ENCODE measurements at regions not wholly inside any gene's neighbourhood (a gene's known extent, or its start where the extent isn't known, plus 50 kb on each side); places are given as distances from the start of the nearest gene placed in this dataset.

DNA sequence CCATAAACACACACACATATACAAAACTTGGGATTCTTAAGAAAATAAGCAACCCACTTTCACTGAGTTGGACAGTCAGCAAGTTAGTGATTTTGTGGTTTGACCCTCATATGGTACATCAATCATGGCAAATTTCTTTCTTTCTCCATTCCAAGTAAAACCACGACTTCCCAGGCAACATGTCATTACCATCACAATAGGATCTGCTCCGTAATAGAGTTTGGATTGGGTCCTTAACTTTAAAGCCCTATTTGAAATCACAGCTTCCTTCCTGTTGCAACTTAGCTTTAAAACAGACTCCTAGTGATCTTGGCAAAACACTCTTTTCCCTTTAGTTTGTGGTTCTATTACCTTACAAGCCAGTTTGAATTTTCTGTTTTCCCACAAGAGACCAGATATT is 483.6 kb downstream of the INHBA start:
- DNase-seq, result no peak
- Mint-ChIP-seq H3K4me1 (no peaks in the 10 kb centered on the region), H3K27me3 (peaks cover 15% of the 10 kb centered on the region), H3K27ac (no peak overlapping the region), H3K9me3 (ENCODE audit: insufficient read depth) (no peaks in the 10 kb centered on the region), H3K4me3 (no peak overlapping the region)
- TF ChIP-seq EZH2 (IDR thresholded peaks at IDR 0.05; ENCODE audit: borderline replicate concordance, insufficient read depth, low read depth, low read length, poor library complexity, severe bottlenecking), result no peak
- TF ChIP-seq, protein P1, sequence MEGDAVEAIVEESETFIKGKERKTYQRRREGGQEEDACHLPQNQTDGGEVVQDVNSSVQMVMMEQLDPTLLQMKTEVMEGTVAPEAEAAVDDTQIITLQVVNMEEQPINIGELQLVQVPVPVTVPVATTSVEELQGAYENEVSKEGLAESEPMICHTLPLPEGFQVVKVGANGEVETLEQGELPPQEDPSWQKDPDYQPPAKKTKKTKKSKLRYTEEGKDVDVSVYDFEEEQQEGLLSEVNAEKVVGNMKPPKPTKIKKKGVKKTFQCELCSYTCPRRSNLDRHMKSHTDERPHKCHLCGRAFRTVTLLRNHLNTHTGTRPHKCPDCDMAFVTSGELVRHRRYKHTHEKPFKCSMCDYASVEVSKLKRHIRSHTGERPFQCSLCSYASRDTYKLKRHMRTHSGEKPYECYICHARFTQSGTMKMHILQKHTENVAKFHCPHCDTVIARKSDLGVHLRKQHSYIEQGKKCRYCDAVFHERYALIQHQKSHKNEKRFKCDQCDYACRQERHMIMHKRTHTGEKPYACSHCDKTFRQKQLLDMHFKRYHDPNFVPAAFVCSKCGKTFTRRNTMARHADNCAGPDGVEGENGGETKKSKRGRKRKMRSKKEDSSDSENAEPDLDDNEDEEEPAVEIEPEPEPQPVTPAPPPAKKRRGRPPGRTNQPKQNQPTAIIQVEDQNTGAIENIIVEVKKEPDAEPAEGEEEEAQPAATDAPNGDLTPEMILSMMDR (IDR thresholded peaks at IDR 0.05), result no peak
- Histone ChIP-seq H3K4me1 (ENCODE audit: control insufficient read depth in 2 of 2, insufficient read depth in 2 of 2, low read length in 2 of 2) (no peaks in the 10 kb centered on the region), H3K27me3 (replicated peaks in 1 of 4; ENCODE audit: control extremely low read depth in 1 of 4, control insufficient read depth in 3 of 4, insufficient read depth in 4 of 4, low read length in 3 of 4) (peaks cover 0 to 3% (median 0%) of the 10 kb centered on the region in 4 experiments), H3K9ac (ENCODE audit: low read length) (no peak overlapping the region), H4K20me1 (ENCODE audit: control insufficient read depth, insufficient read depth, low read length, poor library complexity, severe bottlenecking) (no peaks in the 10 kb centered on the region), H3K79me2 (ENCODE audit: control insufficient read depth, insufficient read depth, low read length) (no peaks in the 10 kb centered on the region), H3K27ac (ENCODE audit: low read length in 2 of 2) (no peak overlapping the region), H3K4me3 (ENCODE audit: control extremely low read depth in 1 of 5, extremely low read depth in 1 of 5, insufficient read depth in 1 of 5, low read depth in 2 of 5, low read length in 4 of 5) (no peak overlapping the region), H2AFZ (ENCODE audit: insufficient read depth, low read depth, low read length, poor library complexity, severe bottlenecking) (no peak overlapping the region), H3K9me3 (ENCODE audit: control extremely low read depth in 1 of 3, control insufficient read depth in 2 of 3, insufficient read depth in 1 of 3, low read length in 2 of 3) (no peaks in the 10 kb centered on the region), H3K4me2 (replicated peaks; ENCODE audit: low read depth, low read length, poor library complexity, severe bottlenecking) (no peak overlapping the region), H3K36me3 (replicated peaks in 1 of 2; ENCODE audit: control extremely low read depth in 1 of 2, control insufficient read depth in 1 of 2, extremely low read depth in 1 of 2, insufficient read depth in 2 of 2, low read length in 1 of 2) (no peaks in the 10 kb centered on the region)
- POLR2A ChIA-PET, result no interaction called here
- CTCF ChIA-PET, result no interaction called here
- no peak for ATAC-seq (ENCODE audit: low read depth)
- no CpG with 5 or more reads among the region's 2 CpGs for WGBS (ENCODE audit: insufficient coverage)
- intact Hi-C loops (cut with micrococcal nuclease), result no loop called here

- no peaks in the 10 kb centered on the region for H3K4me1 ChIP-seq (ENCODE audit: control insufficient read depth in 2 of 2, insufficient read depth in 2 of 2, low read length in 2 of 2)
- H3K27me3 Mint-ChIP-seq, result peaks cover 10% of the 10 kb centered on the region
- no peak overlapping the region for H3K4me3 Mint-ChIP-seq
- no peaks in the 10 kb centered on the region for H3K9me3 Mint-ChIP-seq (ENCODE audit: insufficient read depth)
- TF ChIP-seq EZH2 (IDR thresholded peaks at IDR 0.05; ENCODE audit: borderline replicate concordance, insufficient read depth, low read depth, low read length, poor library complexity, severe bottlenecking), result no peak
- TF ChIP-seq, protein P1 (IDR thresholded peaks at IDR 0.05), result no peak
- H3K9me3 ChIP-seq (ENCODE audit: control extremely low read depth in 1 of 3, control insufficient read depth in 2 of 3, insufficient read depth in 1 of 3, low read length in 2 of 3), result no peaks in the 10 kb centered on the region
- no peak for DNase-seq
- no peaks in the 10 kb centered on the region for H3K4me1 Mint-ChIP-seq
- CTCF ChIA-PET, result no interaction called here
- no peak overlapping the region for H3K27ac Mint-ChIP-seq
- H3K4me3 ChIP-seq (ENCODE audit: control extremely low read depth in 1 of 5, extremely low read depth in 1 of 5, insufficient read depth in 1 of 5, low read depth in 2 of 5, low read length in 4 of 5), result no peak overlapping the region
- POLR2A ChIA-PET, result no interaction called here
- H3K4me2 ChIP-seq (replicated peaks; ENCODE audit: low read depth, low read length, poor library complexity, severe bottlenecking), result no peak overlapping the region
- no peak overlapping the region for H2AFZ ChIP-seq (ENCODE audit: insufficient read depth, low read depth, low read length, poor library complexity, severe bottlenecking)
- no peaks in the 10 kb centered on the region for H3K79me2 ChIP-seq (ENCODE audit: control insufficient read depth, insufficient read depth, low read length)
- H3K36me3 ChIP-seq (replicated peaks in 1 of 2; ENCODE audit: control extremely low read depth in 1 of 2, control insufficient read depth in 1 of 2, extremely low read depth in 1 of 2, insufficient read depth in 2 of 2, low read length in 1 of 2), result no peaks in the 10 kb centered on the region
- intact Hi-C loops (cut with micrococcal nuclease), result no loop called here
- no peaks in the 10 kb centered on the region for H4K20me1 ChIP-seq (ENCODE audit: control insufficient read depth, insufficient read depth, low read length, poor library complexity, severe bottlenecking)
- no peak for ATAC-seq (ENCODE audit: low read depth)
- no peak overlapping the region for H3K9ac ChIP-seq (ENCODE audit: low read length)
- WGBS (ENCODE audit: insufficient coverage), result 76% methylated on average over 3 of the region's 3 CpGs
- H3K27ac ChIP-seq (ENCODE audit: low read length in 2 of 2), result no peak overlapping the region
- H3K27me3 ChIP-seq (replicated peaks in 1 of 4; ENCODE audit: control extremely low read depth in 1 of 4, control insufficient read depth in 3 of 4, insufficient read depth in 4 of 4, low read length in 3 of 4), result peaks cover 0 to 3% (median 0%) of the 10 kb centered on the region in 4 experiments
Observed at GRCh38 chr7:41217306-41217705, 485.6 kb downstream of the INHBA start.
